ENCODE measurements at regions not wholly inside any gene's neighbourhood (a gene's known extent, or its start where the extent isn't known, plus 50 kb on each side); places are given as distances from the start of the nearest gene placed in this dataset.

- Mint-ChIP-seq H3K27me3 (ENCODE audit: low read depth) (no peaks in the 10 kb centered on the region), H3K36me3 (ENCODE audit: low read depth) (peaks cover 7% of the 10 kb centered on the region), H3K9me3 (peaks cover 9% of the 10 kb centered on the region), H3K4me1 (no peaks in the 10 kb centered on the region), H3K27ac (ENCODE audit: unreplicated experiment) (no peak overlapping the region), H3K4me3 (no peak overlapping the region)
- DNase-seq (ENCODE audit: low read depth, low spot score): no peak
- TF ChIP-seq, protein P1, sequence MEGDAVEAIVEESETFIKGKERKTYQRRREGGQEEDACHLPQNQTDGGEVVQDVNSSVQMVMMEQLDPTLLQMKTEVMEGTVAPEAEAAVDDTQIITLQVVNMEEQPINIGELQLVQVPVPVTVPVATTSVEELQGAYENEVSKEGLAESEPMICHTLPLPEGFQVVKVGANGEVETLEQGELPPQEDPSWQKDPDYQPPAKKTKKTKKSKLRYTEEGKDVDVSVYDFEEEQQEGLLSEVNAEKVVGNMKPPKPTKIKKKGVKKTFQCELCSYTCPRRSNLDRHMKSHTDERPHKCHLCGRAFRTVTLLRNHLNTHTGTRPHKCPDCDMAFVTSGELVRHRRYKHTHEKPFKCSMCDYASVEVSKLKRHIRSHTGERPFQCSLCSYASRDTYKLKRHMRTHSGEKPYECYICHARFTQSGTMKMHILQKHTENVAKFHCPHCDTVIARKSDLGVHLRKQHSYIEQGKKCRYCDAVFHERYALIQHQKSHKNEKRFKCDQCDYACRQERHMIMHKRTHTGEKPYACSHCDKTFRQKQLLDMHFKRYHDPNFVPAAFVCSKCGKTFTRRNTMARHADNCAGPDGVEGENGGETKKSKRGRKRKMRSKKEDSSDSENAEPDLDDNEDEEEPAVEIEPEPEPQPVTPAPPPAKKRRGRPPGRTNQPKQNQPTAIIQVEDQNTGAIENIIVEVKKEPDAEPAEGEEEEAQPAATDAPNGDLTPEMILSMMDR (conservative IDR thresholded peaks at IDR 0.05): no peak
Measured at GRCh38 chr3:181105646-181106045, 116.1 kb upstream of the DNAJC19 start.

DNA sequence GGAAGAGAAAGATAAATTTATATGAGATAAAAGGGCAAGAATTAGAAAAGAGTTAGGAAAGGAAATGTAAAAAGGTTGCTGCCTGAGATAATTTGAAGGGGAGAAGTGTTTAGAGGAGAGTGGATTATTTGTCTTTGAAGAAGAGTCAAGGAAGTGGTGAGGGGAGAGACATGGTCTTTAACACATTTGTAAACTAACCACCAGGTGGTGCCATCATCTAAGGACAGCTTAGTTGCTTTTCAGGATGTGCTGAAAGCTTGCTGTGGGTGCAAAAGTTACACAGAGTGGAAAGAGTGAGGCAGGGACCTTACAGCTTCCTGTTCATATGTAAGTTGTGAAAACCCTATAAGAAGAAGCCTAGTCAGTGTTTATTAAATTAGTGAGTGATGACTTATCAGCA is 114.1 kb upstream of the DNAJC19 start:
- Mint-ChIP-seq H3K27ac (ENCODE audit: unreplicated experiment) (no peak overlapping the region), H3K4me1 (no peaks in the 10 kb centered on the region), H3K36me3 (ENCODE audit: low read depth) (peaks cover 7% of the 10 kb centered on the region), H3K9me3 (peaks cover 11% of the 10 kb centered on the region), H3K4me3 (no peak overlapping the region), H3K27me3 (ENCODE audit: low read depth) (no peaks in the 10 kb centered on the region)
- peak; percentile 16 for DNase-seq (ENCODE audit: low read depth, low spot score)
- TF ChIP-seq, protein P1 (conservative IDR thresholded peaks at IDR 0.05): peak; percentile 64

DNA sequence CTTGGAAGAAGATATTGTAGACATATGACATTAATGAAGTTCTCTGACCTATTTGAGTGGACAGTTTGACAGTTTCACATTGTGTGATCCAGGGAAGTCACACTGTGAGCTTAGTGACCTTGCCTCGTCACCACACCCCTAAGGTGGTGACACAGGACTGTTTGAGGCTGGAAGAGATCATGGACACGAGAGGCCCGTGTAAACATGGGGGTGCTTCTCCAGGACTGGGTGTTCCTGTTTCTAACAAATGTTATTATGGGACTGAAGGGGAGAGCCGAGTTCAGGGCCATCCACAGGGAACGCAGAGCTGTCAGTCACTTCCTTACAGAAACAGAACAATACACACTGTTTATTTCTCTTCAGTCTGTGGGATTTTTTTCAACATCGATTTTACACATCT is 96.5 kb upstream of the DNAJC19 start:
- H3K4me3 Mint-ChIP-seq: no peak overlapping the region
- no peaks in the 10 kb centered on the region for H3K4me1 Mint-ChIP-seq
- H3K36me3 Mint-ChIP-seq (ENCODE audit: low read depth): peaks cover 4% of the 10 kb centered on the region
- no peaks in the 10 kb centered on the region for H3K9me3 Mint-ChIP-seq
- DNase-seq (ENCODE audit: low read depth, low spot score): no peak
- TF ChIP-seq, protein P1 (conservative IDR thresholded peaks at IDR 0.05): no peak
- peak overlapping the region; percentile 13 for H3K27ac Mint-ChIP-seq (ENCODE audit: unreplicated experiment)
- no peaks in the 10 kb centered on the region for H3K27me3 Mint-ChIP-seq (ENCODE audit: low read depth)

GRCh38 chr3:181081930-181082329 is 92.4 kb upstream of the DNAJC19 start:
- Mint-ChIP-seq H3K4me1 (peaks cover 4% of the 10 kb centered on the region), H3K9me3 (peaks cover 3% of the 10 kb centered on the region), H3K27ac (ENCODE audit: unreplicated experiment) (no peak overlapping the region), H3K27me3 (ENCODE audit: low read depth) (no peaks in the 10 kb centered on the region), H3K4me3 (no peak overlapping the region), H3K36me3 (ENCODE audit: low read depth) (no peaks in the 10 kb centered on the region)
- DNase-seq (ENCODE audit: low read depth, low spot score): no peak
- TF ChIP-seq, protein P1 (conservative IDR thresholded peaks at IDR 0.05): no peak

GRCh38 chr3:181076558-181076957 is 87.0 kb upstream of the DNAJC19 start:
- Mint-ChIP-seq H3K4me3 (no peak overlapping the region), H3K9me3 (peaks cover 18% of the 10 kb centered on the region), H3K36me3 (ENCODE audit: low read depth) (peaks cover 12% of the 10 kb centered on the region), H3K4me1 (peaks cover 14% of the 10 kb centered on the region), H3K27ac (ENCODE audit: unreplicated experiment) (no peak overlapping the region), H3K27me3 (ENCODE audit: low read depth) (no peaks in the 10 kb centered on the region)
- DNase-seq (ENCODE audit: low read depth, low spot score): no peak
- TF ChIP-seq, protein P1 (conservative IDR thresholded peaks at IDR 0.05): no peak

GRCh38 chr3:181075098-181075497 is 85.6 kb upstream of the DNAJC19 start:
- no peak overlapping the region for H3K27ac Mint-ChIP-seq (ENCODE audit: unreplicated experiment)
- no peak for DNase-seq (ENCODE audit: low read depth, low spot score)
- peaks cover 18% of the 10 kb centered on the region for H3K9me3 Mint-ChIP-seq
- H3K27me3 Mint-ChIP-seq (ENCODE audit: low read depth): no peaks in the 10 kb centered on the region
- peaks cover 14% of the 10 kb centered on the region for H3K4me1 Mint-ChIP-seq
- TF ChIP-seq, protein P1 (conservative IDR thresholded peaks at IDR 0.05): no peak
- H3K36me3 Mint-ChIP-seq (ENCODE audit: low read depth): peaks cover 12% of the 10 kb centered on the region
- no peak overlapping the region for H3K4me3 Mint-ChIP-seq

All from neural crest cell (in vitro differentiated cells).